OCI-LY1 (cell line): ENCODE measurements at regions not wholly inside any gene's neighbourhood (a gene's known extent, or its start where the extent isn't known, plus 50 kb on each side); places are given as distances from the start of the nearest gene placed in this dataset.

Experiments
- H2AFZ ChIP-seq: fragments of 200-600 bp; sonication (generic), shearing (Covaris generic); 2 replicates; pipeline ENCODE4 v1.6.0; 2014; ENCODE audit warnings: antibody characterized with exemption, mild to moderate bottlenecking, low read length
- H3F3A ChIP-seq: fragments of 200-600 bp; sonication (generic), shearing (Covaris generic); 2 replicates; pipeline ENCODE4 v1.6.0; 2014; ENCODE audit warnings: mild to moderate bottlenecking, antibody characterized with exemption, low read length, moderate library complexity; ENCODE audit not compliant: insufficient read depth
- H3K27ac ChIP-seq: fragments of 200-600 bp; sonication (generic); 2 replicates; pipeline ENCODE4 v1.5.1; 2014; ENCODE audit warnings: low read length, mixed run types, mild to moderate bottlenecking, low read depth; ENCODE audit not compliant: poor library complexity, severe bottlenecking
- H3K27me3 ChIP-seq: fragments of 200-600 bp; sonication (generic); 2 replicates; pipeline ENCODE4 v1.6.0; 2014; ENCODE audit warnings: antibody characterized with exemption, mild to moderate bottlenecking, low read length, moderate library complexity; ENCODE audit not compliant: insufficient read depth
- H3K36me3 ChIP-seq: fragments of 200-600 bp; sonication (generic); 2 replicates; pipeline ENCODE4 v1.6.1; 2014; ENCODE audit warnings: mild to moderate bottlenecking, antibody characterized with exemption, low read length, moderate library complexity, mixed read lengths; ENCODE audit not compliant: insufficient read depth
- H3K4me1 ChIP-seq: fragments of 200-600 bp; sonication (generic); 2 replicates; pipeline ENCODE4 v1.5.1; 2014; ENCODE audit warnings: mild to moderate bottlenecking, low read length, moderate library complexity; ENCODE audit not compliant: insufficient read depth, severe bottlenecking
- H3K4me2 ChIP-seq: fragments of 200-600 bp; sonication (generic), shearing (Covaris generic); 2 replicates; pipeline ENCODE4 v1.6.1; 2014; ENCODE audit warnings: low read length
- H3K4me3 ChIP-seq: fragments of 200-600 bp; sonication (generic); 2 replicates; pipeline ENCODE4 v1.5.1; 2014; ENCODE audit warnings: low read length, low read depth, mild to moderate bottlenecking, mixed read lengths; ENCODE audit not compliant: poor library complexity, severe bottlenecking
- H3K79me2 ChIP-seq: fragments of 200-600 bp; shearing (Covaris generic); 2 replicates; pipeline ENCODE4 v1.6.1; 2016; ENCODE audit warnings: mixed run types, low read length, mixed read lengths; ENCODE audit not compliant: insufficient read depth
- H3K9ac ChIP-seq: fragments of 200-600 bp; sonication (generic), shearing (Covaris generic); 2 replicates; pipeline ENCODE4 v1.6.1; 2014; ENCODE audit warnings: mild to moderate bottlenecking, low read length, mixed read lengths
- H3K9me2 ChIP-seq: fragments of 200-600 bp; sonication (generic), shearing (Covaris generic); 2 replicates; pipeline ENCODE4 v1.6.1; 2014; ENCODE audit warnings: low read depth, mild to moderate bottlenecking, low read length, mixed read lengths
- H3K9me3 ChIP-seq: fragments of 200-600 bp; shearing (Covaris generic); 2 replicates; pipeline ENCODE4 v1.6.1; 2014; ENCODE audit warnings: low read length, mixed read lengths
- H4K20me1 ChIP-seq: fragments of 200-600 bp; sonication (generic), shearing (Covaris generic); 2 replicates; pipeline ENCODE4 v1.6.0; 2016; ENCODE audit warnings: mild to moderate bottlenecking, low read length; ENCODE audit not compliant: insufficient read depth
- EZH2 ChIP-seq: fragments of 200-600 bp; sonication (generic), shearing (Covaris generic); IDR thresholded peaks from 2 replicates; pipeline ENCODE4 v1.8.0; 2017; ENCODE audit warnings: borderline replicate concordance, mixed run types, mild to moderate bottlenecking, antibody characterized with exemption, low read length, moderate library complexity, mixed read lengths
- TF ChIP-seq, protein P1 (sequence below): fragments of 200-600 bp; sonication (generic), shearing (Covaris generic); IDR thresholded peaks from 2 replicates; pipeline ENCODE4 v1.5.1; 2017; ENCODE audit warnings: mild to moderate bottlenecking, antibody characterized with exemption, low read length, moderate library complexity, mixed read lengths

DNA sequence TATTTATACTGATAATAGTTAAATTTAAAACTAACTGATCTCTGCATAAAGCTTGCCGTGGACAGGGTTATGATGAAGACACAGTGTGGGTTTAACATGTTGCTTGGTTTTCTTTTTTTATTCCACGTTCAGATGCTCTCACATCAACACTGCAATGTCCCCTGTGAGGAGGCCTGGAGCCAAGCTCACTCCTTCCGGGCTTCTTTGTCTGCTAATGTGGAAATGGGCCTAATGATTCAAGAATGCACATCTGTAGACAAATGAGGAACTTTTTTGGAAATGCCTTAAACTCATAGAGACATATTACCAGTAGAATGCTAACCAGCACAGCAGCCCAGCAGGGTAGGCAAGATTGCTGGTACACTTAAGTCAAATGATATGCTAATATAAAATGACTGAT, 208.0 kb downstream of the GALR1 start:
- no peaks in the 10 kb centered on the region for H3K36me3 ChIP-seq
- H3K4me1 ChIP-seq: no peaks in the 10 kb centered on the region
- H3K4me3 ChIP-seq: no peak overlapping the region
- H3K9me3 ChIP-seq: no peaks in the 10 kb centered on the region
- no peak overlapping the region for H3K4me2 ChIP-seq
- no peak for TF ChIP-seq EZH2
- TF ChIP-seq, protein P1, sequence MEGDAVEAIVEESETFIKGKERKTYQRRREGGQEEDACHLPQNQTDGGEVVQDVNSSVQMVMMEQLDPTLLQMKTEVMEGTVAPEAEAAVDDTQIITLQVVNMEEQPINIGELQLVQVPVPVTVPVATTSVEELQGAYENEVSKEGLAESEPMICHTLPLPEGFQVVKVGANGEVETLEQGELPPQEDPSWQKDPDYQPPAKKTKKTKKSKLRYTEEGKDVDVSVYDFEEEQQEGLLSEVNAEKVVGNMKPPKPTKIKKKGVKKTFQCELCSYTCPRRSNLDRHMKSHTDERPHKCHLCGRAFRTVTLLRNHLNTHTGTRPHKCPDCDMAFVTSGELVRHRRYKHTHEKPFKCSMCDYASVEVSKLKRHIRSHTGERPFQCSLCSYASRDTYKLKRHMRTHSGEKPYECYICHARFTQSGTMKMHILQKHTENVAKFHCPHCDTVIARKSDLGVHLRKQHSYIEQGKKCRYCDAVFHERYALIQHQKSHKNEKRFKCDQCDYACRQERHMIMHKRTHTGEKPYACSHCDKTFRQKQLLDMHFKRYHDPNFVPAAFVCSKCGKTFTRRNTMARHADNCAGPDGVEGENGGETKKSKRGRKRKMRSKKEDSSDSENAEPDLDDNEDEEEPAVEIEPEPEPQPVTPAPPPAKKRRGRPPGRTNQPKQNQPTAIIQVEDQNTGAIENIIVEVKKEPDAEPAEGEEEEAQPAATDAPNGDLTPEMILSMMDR: no peak
- H3K79me2 ChIP-seq: no peaks in the 10 kb centered on the region
- H3K27ac ChIP-seq: no peak overlapping the region
- no peak overlapping the region for H2AFZ ChIP-seq
- no peaks in the 10 kb centered on the region for H3K9me2 ChIP-seq
- H3K9ac ChIP-seq: no peak overlapping the region
- no peaks in the 10 kb centered on the region for H3F3A ChIP-seq
- H3K27me3 ChIP-seq: no peaks in the 10 kb centered on the region
- no peaks in the 10 kb centered on the region for H4K20me1 ChIP-seq

GRCh38 chr18:77461062-77461688, 211.5 kb downstream of the GALR1 start:
- no peak overlapping the region for H3K4me3 ChIP-seq
- H3K9me3 ChIP-seq: no peaks in the 10 kb centered on the region
- no peak for TF ChIP-seq EZH2
- no peaks in the 10 kb centered on the region for H4K20me1 ChIP-seq
- no peaks in the 10 kb centered on the region for H3F3A ChIP-seq
- H3K79me2 ChIP-seq: no peaks in the 10 kb centered on the region
- no peaks in the 10 kb centered on the region for H3K4me1 ChIP-seq
- H2AFZ ChIP-seq: no peak overlapping the region
- H3K4me2 ChIP-seq: no peak overlapping the region
- no peak overlapping the region for H3K27ac ChIP-seq
- H3K36me3 ChIP-seq: no peaks in the 10 kb centered on the region
- H3K27me3 ChIP-seq: no peaks in the 10 kb centered on the region
- no peaks in the 10 kb centered on the region for H3K9me2 ChIP-seq
- no peak overlapping the region for H3K9ac ChIP-seq

DNA sequence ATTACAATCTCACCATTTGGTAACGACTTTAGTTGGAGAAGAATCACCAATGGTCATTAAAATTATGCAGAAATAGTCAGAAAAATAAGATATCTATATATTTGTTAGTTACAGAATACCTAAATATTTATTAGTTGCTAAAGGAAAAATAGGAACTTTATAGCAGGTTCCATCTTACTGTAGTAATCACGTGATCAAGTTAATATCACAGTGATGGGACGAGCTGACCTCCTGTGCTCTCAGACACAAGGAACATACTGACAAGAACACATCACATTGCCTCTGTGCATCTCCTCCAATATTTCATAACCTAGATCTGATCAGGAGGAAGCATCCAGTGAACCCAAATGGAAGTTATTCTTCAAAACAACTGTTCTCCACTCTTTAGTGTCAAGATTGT, 215.3 kb downstream of the GALR1 start:
- H3K4me3 ChIP-seq: no peak overlapping the region
- no peaks in the 10 kb centered on the region for H3F3A ChIP-seq
- no peaks in the 10 kb centered on the region for H3K9me2 ChIP-seq
- no peaks in the 10 kb centered on the region for H4K20me1 ChIP-seq
- no peaks in the 10 kb centered on the region for H3K9me3 ChIP-seq
- no peaks in the 10 kb centered on the region for H3K4me1 ChIP-seq
- H3K9ac ChIP-seq: no peak overlapping the region
- no peak overlapping the region for H3K27ac ChIP-seq
- no peaks in the 10 kb centered on the region for H3K27me3 ChIP-seq
- no peaks in the 10 kb centered on the region for H3K79me2 ChIP-seq
- no peaks in the 10 kb centered on the region for H3K36me3 ChIP-seq
- no peak overlapping the region for H2AFZ ChIP-seq
- no peak for TF ChIP-seq EZH2
- TF ChIP-seq, protein P1: no peak
- H3K4me2 ChIP-seq: no peak overlapping the region

DNA sequence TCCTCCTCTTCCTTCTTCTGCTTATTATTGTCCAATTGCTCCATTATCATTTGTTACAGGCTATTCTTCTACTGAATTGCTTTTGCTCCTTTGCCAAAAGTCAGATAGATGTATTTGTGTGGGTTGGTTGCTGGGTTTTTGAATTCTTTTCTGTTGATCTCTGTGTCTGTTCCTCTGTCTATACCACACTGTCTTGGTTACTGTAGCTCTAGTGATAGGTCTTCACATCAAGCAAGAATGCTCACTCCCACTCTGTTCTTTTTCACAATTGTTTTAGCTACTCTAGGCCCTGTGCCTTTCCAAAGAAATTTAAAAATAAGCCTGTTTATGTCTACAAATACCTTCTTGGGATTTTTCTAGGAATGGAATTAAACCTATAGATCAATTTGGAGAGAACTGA, 217.2 kb downstream of the GALR1 start:
- Histone ChIP-seq H3K4me1 (no peaks in the 10 kb centered on the region), H3K27me3 (no peaks in the 10 kb centered on the region), H3F3A (no peaks in the 10 kb centered on the region), H3K79me2 (no peaks in the 10 kb centered on the region), H3K36me3 (no peaks in the 10 kb centered on the region), H3K4me3 (no peak overlapping the region), H3K9ac (no peak overlapping the region), H3K27ac (no peak overlapping the region), H3K4me2 (no peak overlapping the region), H3K9me2 (no peaks in the 10 kb centered on the region), H4K20me1 (no peaks in the 10 kb centered on the region), H3K9me3 (no peaks in the 10 kb centered on the region), H2AFZ (no peak overlapping the region)
- TF ChIP-seq, protein P1: no peak
- TF ChIP-seq EZH2: no peak
